GM18520 (cell line): ENCODE measurements at regions not wholly inside any gene's neighbourhood (a gene's known extent, or its start where the extent isn't known, plus 50 kb on each side); places are given as distances from the start of the nearest gene placed in this dataset.
"Not testable (repeated sequence)": the region's sequence is repeated elsewhere in the genome, so short reads cannot be mapped to it uniquely, and the experiment has no call there.

Experiments used
- ATAC-seq: cut with Tn5 transposase; IDR thresholded peaks from one replicate; pipeline ENCODE4 v1.9.1; 2021; ENCODE audit not compliant: unreplicated experiment

DNA sequence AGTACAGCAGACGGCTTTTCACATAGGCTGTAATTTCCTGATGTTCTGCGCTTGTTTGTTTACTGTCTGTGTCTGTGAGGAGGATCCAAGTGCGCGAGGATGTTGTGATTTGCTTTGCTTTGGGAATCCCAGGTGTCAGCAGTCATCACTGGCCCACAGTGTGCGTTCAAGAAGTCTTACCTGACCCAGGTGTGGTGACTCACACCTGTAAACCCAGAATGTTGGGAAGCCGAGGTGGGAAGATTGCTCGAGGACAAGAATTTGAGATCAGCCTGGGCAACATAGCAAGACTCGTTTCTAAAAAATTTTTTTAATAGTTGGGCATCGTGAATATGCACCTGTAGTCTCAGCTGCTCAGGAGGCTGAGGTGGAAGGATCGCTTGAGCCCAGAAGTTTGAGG, 110.7 kb downstream of the CRLF3 start:
- ATAC-seq: not testable (repeated sequence)

DNA sequence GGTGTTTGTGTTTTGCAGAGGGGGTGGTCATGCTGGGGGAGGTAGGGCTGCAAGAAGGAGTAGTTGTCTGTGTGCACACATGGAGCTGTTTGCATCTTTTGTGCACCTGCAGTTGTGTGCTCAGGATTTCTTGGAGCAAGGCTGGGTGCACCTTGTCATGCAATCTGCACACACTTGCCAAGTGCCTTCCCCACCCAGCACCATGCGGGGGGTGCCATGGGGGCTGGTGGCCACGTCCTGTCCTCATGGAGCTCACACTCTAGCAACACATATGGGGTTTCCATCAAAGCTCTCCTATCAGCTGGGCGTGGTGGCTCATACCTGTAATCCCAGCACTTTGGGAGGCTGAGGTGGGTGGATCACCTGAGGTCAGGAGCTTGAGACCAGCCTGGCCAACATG, 111.6 kb downstream of the CRLF3 start:
- ATAC-seq: not testable (repeated sequence)

DNA sequence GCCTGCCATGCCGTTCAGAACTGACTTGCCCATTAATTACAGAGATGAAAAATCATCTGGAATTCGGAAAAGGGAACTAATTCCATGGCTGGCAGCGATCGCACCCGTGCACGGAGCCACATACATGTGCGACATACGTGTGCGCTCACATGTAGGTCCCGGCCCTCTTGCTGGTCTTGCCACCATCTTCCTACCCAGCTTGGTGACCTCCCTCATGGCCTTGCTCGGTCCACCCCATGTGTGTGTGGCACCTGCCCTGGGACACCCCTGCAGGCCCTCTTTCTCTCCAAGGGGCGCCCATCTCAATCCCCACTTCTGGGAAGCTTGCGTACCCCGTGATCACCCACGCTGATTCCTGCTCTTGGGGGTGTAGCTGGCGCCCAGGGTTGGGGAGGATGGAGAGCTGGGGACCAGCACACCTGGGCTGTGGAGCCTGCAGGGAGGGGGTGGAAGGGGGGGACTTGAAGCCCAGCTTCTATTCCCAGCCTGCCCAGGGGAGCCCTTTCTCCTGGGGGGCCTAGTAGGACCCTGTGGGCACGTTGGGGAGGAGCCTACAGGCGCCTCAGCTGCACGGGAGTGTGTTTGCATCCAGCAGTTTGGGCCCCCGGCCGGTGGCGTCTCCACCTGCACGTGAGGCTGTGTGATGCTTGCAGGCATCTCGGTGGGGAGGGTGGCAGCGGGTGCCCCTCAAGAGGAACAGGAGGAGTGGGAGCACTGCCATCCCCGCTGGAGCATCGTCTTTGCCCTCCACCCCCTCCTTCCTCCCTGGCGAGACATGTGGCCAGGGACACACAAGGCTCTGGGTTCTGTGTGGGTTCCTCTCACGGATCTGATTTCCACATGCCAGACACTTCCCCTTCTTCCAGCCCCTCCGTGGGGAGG, 112.6 kb downstream of the CRLF3 start:
- not testable (repeated sequence) for ATAC-seq

DNA sequence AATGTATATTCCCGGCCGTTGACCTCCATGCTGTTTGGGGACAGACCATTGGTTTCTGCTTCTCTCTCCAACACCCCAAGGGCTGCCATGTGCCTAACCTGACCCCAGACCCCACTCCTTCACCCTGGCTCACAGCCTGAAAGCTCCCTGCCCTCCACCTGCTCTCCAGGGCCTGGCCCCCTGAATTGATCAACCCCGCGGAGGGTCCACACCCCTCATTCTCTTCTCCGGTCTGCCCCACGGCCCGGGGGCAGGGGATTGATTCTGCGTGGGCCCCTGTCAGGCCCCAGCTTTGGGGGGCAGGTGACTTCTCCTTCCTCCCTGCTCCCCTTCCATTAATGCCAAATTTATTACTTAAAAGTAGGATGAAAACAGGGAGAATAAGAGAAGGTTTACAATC, 113.3 kb downstream of the CRLF3 start:
- not testable (repeated sequence) for ATAC-seq

DNA sequence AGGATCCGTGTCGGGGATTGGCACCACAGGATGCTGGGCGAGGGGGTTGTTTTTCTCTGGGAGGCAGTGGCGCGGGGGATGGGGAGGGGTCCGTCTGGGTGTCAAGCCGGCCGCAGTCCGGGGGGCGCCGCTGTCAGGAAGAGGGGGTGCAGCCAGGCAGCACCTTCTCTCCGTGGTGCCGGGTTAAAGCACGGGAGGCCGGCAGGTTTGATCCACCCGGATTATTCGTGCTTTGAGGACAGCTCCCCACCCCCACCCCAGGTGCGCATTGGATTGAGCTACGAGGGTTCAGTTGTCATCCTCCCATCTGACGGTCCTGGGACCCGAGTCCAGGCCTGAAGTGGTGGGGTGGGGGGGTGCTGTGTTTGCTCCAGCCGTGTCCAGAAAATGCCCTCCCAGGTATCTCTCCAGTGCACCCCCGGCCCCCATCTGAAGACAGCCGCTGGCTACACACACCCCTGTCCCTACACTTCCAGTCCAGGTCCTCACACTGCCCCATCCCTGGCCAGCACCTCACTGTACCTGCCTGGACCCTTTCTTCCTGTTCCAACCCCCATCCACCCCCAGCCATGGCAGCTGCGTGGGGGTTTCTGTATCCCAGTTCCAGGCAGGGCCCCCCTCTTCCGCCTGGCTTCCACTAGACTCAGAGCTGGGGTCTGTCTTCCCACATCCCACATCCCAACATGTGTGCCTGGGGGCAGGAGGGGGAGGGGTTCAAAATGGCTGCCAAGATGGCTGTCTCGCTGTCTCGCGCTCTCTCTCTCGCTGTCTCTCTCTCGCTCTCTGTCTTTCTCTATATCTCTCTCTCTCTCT, 114.0 kb downstream of the CRLF3 start:
- not testable (repeated sequence) for ATAC-seq

DNA sequence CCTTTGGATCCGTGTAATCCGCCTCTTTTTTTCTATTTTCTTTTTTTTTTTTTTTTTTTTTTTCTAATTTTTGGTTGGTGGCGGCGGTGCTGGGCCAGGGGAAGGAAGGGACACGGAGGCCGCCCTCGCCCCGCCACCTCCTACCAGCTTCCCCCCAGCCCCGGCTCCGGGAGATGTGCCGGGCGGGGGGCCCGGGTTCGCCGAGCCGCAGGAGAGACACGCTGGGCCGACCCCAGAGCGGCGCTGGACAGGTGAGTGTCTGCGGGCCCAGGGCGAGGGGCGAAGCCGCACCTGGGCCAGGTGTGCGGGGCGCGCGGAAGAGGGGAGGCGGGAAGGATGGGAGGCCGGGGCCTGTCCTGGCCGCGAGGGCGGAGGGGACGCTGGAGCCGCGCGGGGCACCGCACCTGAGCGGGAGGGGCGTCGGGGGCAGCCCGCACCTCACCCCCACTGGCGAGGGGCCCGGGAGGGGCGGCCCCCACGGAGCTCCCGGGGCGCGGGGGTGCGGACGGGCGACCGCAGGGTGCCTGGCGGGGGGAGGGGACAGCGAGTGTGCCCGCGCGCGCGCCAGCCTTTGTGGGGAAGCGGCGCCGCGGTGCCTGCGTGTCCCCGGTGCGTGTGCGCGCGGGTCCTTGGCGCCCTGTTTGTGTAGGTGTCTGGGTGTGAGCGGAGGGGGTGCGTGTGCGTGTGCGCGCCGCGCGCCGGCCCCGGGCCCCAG, 114.8 kb downstream of the CRLF3 start:
- not testable (repeated sequence) for ATAC-seq

DNA sequence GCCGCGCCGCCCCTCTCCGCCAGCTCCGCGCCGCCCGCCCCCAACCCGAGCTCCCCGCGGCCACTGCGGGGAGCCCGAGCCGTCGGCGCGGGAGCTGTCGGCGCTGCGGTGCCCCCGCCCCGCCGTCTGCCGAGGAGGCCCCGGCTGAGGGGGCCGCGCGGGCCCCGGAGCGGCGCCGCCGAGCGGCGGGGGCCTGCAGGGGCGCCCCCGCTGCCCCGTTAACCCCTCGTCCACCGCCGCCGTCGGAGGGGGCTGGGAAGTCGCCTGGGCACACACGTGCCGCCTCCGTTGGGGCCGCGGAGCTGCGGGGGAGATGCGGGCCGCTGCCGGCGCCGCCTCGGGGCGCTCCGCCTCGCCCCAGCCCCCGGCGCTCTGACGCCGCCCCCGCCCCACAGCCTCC, 115.4 kb downstream of the CRLF3 start:
- ATAC-seq: not testable (repeated sequence)

DNA sequence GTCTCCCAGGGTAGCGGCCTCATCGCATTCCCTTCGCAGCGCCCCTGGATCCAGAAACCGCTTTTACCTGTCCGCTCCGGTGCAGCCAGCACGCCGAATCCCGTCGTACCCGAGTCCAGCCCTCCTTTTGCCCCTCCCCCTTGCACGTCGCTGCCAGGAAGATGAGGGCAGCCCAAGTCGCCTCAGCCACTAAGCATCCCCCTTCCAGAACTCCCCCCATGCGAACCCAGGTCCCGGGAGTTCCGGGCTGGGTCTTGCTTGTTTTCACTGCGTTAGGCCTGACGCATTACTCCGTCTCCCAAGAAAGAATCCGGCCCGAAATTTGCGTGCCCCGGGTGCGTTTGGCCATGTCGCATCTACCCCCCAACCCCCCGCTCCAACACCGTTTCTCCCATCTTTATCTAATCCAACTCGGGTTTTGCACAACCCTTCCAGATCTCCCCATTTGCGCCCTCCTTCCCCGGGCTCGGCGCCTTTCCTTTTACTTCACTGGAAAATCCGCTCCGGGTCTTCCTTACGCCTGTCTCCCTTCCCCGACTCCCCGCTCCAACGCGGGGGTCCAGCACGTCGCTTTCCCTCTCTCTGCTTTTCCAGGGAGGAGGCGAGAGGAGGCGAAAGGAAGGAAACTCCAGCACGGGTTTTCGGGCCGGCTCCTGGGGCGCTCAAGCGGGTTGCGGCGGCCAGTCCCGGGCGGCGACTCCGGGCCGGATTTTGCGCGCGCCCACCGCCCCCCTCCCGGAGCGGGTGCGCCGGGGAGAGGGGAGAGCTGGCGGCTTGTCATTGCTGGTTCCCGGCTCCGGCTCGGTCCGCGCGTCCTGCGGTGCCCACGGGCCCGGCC, 116.0 kb downstream of the CRLF3 start:
- not testable (repeated sequence) for ATAC-seq

DNA sequence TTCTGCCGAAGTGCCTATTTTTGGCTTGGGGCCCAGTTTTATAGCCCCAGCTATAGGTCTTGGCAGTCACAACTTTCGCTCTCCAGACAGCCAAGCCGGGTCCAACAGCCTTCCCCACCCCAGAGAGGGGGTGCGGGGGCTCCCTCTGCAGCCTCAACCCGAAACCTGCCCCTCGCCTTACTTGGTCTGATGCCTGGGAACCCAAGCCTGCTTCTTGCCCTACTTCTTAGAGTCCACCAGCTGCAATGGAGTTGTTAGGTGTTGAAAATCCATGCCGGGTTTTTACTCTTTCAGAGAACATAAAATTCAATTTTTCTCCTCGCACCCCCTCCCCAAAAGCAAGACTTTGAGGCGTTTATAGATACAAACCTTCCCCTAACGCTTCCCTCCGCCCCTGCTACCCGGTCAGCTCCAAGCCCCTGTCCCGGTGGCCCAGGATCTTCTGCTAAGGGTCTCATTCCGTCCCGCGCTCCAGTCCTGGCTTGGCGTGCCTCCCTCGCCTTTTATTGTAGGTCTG, 116.7 kb downstream of the CRLF3 start:
- not testable (repeated sequence) for ATAC-seq

DNA sequence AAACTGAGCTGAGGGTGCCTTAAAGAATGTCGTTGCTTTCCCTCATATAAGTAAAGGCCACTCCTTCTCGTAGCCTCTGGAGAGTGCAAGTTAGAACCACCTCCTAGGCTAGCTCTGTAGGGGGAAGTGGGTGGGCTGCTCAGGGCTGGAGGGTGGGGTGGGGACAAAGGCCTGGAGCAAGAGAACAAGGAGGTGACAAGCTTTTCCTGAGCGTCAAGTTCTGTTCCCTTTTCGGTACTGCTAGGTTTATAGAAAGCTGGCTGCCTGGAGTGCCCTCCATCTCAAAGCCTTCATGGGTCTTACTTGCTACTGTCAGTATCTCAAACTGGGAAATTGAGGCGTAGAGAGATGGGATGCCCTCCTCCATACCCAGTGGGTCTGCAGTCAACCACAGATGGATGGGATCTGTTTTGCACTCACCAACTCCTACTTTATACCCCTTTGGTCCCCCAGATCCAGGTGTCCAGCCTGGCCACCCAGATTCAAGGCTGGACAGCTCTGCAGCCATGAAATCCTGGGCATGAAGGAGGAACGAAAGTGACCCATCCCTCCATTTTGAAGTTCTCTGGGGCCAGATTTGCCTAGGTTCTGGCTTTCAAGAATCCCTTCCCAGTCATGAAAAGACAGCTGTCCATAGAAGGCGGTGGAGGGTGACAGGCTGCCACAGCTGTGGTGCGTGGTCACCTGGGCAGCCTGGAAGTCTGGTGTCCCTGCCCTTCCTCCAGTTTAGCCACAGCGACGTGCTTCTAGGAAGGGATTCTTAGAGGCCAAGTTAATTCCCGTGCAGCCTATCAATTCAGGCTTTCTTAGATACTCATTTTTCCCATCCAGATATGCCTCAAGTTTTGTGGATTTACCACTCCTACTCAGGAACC, 117.8 kb downstream of the CRLF3 start:
- not testable (repeated sequence) for ATAC-seq

DNA sequence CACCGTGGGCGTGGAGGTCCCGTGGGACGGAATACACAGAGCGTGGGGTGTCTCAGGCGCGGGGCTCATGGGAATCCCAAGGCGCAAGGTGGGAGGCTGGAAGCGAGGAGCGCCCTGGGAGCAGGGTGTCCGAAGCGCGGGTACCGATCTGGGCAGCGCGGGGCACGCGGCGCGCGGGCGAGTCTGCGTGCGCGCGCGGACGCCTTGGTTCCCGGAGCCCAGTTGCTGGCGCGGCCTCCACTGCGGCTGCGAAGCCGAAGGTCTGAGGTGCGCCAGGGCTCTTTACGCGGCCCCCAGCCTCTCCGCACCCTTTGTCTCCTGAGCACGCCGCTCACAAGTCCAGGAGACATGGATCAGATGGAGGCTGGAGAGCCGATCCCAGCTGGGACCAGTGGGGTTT, 118.5 kb downstream of the CRLF3 start:
- ATAC-seq: not testable (repeated sequence)

DNA sequence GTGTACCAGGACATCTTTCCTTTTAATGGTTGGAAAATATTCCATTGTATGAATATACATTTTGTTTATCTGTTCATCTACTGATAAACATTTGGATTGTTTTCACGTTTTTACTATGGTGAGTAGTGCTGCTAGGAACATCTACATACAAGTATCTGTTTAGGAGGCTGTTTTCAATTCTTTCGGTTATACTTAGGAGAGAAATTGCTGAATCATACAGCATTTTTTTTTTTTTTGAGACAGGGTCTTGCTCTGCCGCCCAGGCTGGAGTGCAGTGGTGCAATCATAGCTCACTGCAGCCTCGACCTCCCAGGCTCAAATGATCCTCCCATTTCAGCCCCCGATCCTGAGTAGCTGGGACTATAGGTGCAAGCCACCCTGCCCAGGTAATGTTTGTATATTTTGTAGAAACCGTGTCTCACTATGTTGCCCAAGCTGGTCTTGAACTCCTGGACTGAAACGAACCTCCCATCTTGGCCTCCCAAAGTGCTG, 122.9 kb downstream of the CRLF3 start:
- ATAC-seq: no peak

DNA sequence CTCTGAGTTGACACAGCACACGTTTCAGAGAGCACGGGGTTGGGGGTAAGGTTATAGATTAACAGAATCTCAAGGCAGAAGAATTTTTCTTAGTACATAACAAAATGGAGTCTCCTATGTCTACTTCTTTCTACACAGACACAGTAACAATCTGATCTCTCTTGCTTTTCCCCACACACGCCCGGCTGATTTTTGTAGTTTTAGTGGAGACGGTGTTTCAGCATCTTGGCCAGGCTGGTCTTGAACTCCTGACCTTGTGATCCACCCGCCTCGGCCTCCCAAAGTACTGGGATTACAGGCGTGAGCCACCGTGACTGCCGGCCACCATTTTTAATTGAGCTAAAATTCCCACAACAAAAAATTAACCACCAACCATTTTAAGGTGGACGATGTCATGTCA, 123.7 kb downstream of the CRLF3 start:
- not testable (repeated sequence) for ATAC-seq

DNA sequence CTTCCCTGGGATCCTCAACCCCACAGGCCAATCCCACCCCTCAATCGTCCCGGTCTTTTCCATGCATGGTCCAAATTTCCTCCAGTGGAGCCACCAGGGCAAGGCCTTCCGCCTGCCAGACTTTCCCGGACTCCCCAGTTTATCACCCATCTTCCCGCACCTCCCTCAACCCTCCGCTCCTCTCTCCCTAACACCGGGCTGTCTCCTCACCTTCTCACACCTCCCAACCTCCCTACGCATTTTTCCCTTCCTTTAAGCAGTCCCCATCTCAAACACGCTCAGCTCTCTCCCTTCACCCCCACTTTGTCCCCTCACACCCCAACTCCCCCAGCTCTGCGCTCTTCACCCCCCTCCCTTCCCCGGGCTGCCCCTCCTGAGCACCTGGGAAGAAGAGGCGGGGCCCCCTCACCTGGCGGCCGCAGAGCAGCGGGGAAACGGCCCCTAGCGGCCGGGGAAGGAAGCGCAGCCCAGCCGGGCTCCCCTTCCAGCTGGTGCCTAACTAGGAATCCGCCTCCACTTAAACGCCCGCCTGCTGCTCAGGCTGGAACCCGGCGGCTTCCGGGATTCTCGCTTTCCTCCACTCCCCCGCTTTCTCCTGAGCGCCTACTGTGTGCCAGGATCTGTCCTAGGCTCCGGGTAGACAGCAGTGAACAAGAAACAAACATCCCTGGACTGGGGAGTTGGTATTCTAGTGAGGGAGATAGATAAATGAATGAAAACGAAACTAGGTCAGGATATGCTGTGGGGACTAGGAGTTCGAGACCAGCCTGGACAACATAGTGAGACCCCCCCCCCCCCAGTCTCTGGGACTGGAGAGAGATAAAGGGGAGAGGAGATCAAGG, 126.7 kb downstream of the CRLF3 start:
- not testable (repeated sequence) for ATAC-seq

DNA sequence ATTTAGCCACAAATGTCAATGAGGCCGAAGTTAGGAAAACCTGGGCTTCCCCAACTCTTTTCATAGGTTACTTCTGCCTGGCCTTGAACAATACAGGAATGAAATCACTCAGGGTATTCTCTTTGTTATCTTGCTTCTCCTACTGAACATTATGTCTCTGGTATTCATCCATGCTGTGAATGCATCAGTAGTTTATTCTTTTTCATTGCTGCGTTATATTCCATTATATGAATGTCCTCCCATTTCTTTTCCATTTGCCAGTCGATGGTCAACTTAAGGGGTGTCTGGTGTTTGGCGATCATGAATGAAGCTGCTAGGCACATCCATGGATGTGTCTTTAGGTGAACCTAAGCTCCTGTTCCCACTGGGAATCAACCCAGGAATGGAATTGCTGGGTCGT, 128.3 kb downstream of the CRLF3 start:
- ATAC-seq: no peak

DNA sequence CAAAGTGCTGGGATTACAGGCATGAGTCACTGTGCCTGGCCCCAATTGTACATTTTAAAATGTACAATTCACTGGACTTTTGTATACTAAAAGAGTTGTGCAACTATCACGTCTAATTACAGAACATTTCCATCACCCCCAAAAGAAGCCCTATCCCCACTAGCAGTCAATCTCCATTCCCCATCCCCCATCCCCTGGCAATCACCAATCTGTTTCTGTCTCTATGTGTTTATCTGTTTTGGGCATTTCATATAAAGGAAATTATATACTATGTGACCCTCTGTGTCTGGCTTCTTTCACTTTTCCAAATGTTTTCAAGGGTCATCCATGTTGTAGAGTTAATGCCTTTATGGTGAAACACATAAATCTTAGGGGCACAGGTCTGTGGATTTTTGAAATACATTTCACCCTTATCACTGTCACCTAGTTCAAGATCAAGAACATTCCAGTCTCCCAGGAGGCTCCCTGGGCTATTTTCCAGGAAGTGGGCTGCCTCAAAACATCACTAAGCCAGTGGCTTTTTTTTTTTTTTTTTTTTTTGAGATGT, 129.2 kb downstream of the CRLF3 start:
- not testable (repeated sequence) for ATAC-seq

DNA sequence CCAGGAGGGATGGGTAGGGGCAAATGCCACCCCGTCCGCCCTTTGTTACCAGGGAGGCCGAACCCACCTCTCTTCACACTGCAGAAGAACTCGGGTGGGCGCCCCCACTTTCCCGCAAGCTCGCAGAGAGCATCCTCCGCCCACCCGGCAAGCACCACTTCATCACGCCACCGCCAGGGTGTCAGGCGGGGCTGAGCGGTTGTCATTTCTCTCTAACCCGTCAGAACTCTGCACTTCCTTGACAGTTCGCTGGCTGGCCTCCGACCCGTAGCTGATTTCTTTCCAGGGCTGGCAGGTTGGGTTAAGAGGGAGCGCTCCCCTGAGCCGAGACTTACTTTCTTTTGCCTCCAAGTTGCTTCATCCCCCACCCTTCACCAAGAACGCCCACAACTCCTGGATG, 130.7 kb downstream of the CRLF3 start:
- not testable (repeated sequence) for ATAC-seq
